Right forelimb (tissue), 1 donor: ENCODE measurements at regions not wholly inside any gene's neighbourhood (a gene's known extent, or its start where the extent isn't known, plus 50 kb on each side); places are given as distances from the start of the nearest gene placed in this dataset.
"Not testable (repeated sequence)": the region's sequence is repeated elsewhere in the genome, so short reads cannot be mapped to it uniquely, and the experiment has no call there.

Experiments used
- DNase-seq: peaks from one replicate; pipeline ENCODE4 v3.0.0-alpha.2; 2018

GRCh38 chr14:40074169-40074568 is 641.9 kb upstream of the FBXO33 start:
- no peak for DNase-seq

GRCh38 chr14:40072175-40072574 is 639.9 kb upstream of the FBXO33 start:
- DNase-seq: no peak

GRCh38 chr14:40058901-40059897 is 627.0 kb upstream of the FBXO33 start:
- DNase-seq: no peak

GRCh38 chr14:40053416-40053815 is 621.2 kb upstream of the FBXO33 start:
- DNase-seq: no peak

GRCh38 chr14:40028991-40029390 is 596.8 kb upstream of the FBXO33 start:
- no peak for DNase-seq

GRCh38 chr14:40025101-40025500 is 592.9 kb upstream of the FBXO33 start:
- DNase-seq: no peak

GRCh38 chr14:40010961-40011360 is 578.7 kb upstream of the FBXO33 start:
- DNase-seq: no peak

- no peak for DNase-seq
Observed at GRCh38 chr14:40009771-40010170, 577.5 kb upstream of the FBXO33 start.

- not testable (repeated sequence) for DNase-seq
Observed at GRCh38 chr14:40008345-40008744, 576.1 kb upstream of the FBXO33 start.

- DNase-seq: no peak
Observed at GRCh38 chr14:40004871-40005500, 572.8 kb upstream of the FBXO33 start.

- no peak for DNase-seq
Observed at GRCh38 chr14:40003773-40004172, 571.5 kb upstream of the FBXO33 start.

GRCh38 chr14:39998854-39999253 is 566.6 kb upstream of the FBXO33 start:
- no peak for DNase-seq

- no peak for DNase-seq
Observed at GRCh38 chr14:39998114-39998513, 565.9 kb upstream of the FBXO33 start.

- no peak for DNase-seq
Observed at GRCh38 chr14:39991041-39991440, 558.8 kb upstream of the FBXO33 start.

- DNase-seq: no peak
Observed at GRCh38 chr14:39988939-39989338, 556.7 kb upstream of the FBXO33 start.

- DNase-seq: no peak
Observed at GRCh38 chr14:39984323-39984722, 552.1 kb upstream of the FBXO33 start.

GRCh38 chr14:39977198-39977597 is 545.0 kb upstream of the FBXO33 start:
- no peak for DNase-seq

GRCh38 chr14:39974036-39974435 is 541.8 kb upstream of the FBXO33 start:
- DNase-seq: no peak

GRCh38 chr14:39972704-39973103 is 540.5 kb upstream of the FBXO33 start:
- no peak for DNase-seq

GRCh38 chr14:39967885-39968284 is 535.7 kb upstream of the FBXO33 start:
- no peak for DNase-seq

GRCh38 chr14:39957987-39958386 is 525.8 kb upstream of the FBXO33 start:
- DNase-seq: no peak

- no peak for DNase-seq
Observed at GRCh38 chr14:39957290-39957689, 525.1 kb upstream of the FBXO33 start.

- no peak for DNase-seq
Observed at GRCh38 chr14:39956372-39956771, 524.1 kb upstream of the FBXO33 start.

GRCh38 chr14:39948235-39948634 is 516.0 kb upstream of the FBXO33 start:
- DNase-seq: no peak
